ENCODE measurements at regions not wholly inside any gene's neighbourhood (a gene's known extent, or its start where the extent isn't known, plus 50 kb on each side); places are given as distances from the start of the nearest gene placed in this dataset.

DNA sequence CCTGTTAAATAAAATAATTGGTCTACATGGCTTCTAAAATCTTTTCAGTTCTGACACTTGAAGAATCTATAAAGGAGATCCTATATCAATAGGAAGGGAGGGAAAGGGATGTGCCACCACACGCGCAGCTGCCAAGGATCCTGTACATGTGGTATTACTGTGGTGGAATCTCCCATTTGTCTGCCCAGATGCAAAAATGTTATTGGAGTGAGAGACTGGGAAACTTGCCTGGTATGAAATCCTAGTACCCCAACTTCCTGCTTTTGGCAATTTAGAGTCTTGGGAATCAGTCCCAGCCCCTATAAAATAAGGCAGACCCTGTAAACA lies 81.9 kb upstream of the PICALM start:
- no peak for DNase-seq
- Histone ChIP-seq H4K20me1 (ENCODE audit: insufficient read depth) (no peaks in the 10 kb centered on the region), H3K27me3 (ENCODE audit: insufficient read depth) (no peaks in the 10 kb centered on the region), H2AFZ (ENCODE audit: low read depth) (no peak overlapping the region), H3K9ac (no peak overlapping the region), H3K4me3 (ENCODE audit: low read depth in 2 of 2, low read length in 1 of 2) (no peak overlapping the region), H3K79me2 (ENCODE audit: insufficient read depth) (no peaks in the 10 kb centered on the region), H3K4me1 (ENCODE audit: control insufficient read depth in 1 of 2, insufficient read depth in 2 of 2, low read depth in 1 of 2, low read length in 1 of 2) (peaks cover 10 to 17% of the 10 kb centered on the region in 2 experiments; a peak in 3 of 4 replicates), H3K27ac (ENCODE audit: low read depth in 2 of 2, low read length in 1 of 2) (peak overlapping the region; percentile 25 to 79; a peak in 3 of 4 replicates), H3K9me3 (no peaks in the 10 kb centered on the region), H3K9me2 (no peaks in the 10 kb centered on the region), H3K36me3 (replicated peaks in 1 of 2; ENCODE audit: control insufficient read depth in 1 of 2, insufficient read depth in 2 of 2, low read length in 1 of 2) (no peaks in the 10 kb centered on the region), H3K4me2 (peak overlapping the region; percentile 63), H3F3A (replicated peaks; ENCODE audit: insufficient read depth) (peaks cover 32% of the 10 kb centered on the region)
- TF ChIP-seq GABPA (IDR thresholded peaks at IDR 0.05; ENCODE audit: low read depth) (no peak), GATA2 (CRISPR knock-in tag; IDR thresholded peaks at IDR 0.05) (no peak), NFIC (IDR thresholded peaks at IDR 0.05; ENCODE audit: borderline replicate concordance) (no peak), CHD2 (IDR thresholded peaks at IDR 0.05; ENCODE audit: low read length, partially characterized antibody) (no peak), JUND (IDR thresholded peaks at IDR 0.05) (no peak), POLR2AphosphoS5 (IDR thresholded peaks at IDR 0.05; ENCODE audit: low read depth, low read length) (no peak), MXI1 (IDR thresholded peaks at IDR 0.05; ENCODE audit: low read depth, low read length) (no peak), SMC3 (IDR thresholded peaks at IDR 0.05; ENCODE audit: low read depth, low read length) (no peak)
- TF ChIP-seq, protein P1, sequence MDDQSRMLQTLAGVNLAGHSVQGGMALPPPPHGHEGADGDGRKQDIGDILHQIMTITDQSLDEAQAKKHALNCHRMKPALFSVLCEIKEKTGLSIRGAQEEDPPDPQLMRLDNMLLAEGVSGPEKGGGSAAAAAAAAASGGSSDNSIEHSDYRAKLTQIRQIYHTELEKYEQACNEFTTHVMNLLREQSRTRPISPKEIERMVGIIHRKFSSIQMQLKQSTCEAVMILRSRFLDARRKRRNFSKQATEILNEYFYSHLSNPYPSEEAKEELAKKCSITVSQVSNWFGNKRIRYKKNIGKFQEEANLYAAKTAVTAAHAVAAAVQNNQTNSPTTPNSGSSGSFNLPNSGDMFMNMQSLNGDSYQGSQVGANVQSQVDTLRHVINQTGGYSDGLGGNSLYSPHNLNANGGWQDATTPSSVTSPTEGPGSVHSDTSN (IDR thresholded peaks at IDR 0.05): no peak
- TF ChIP-seq, protein P2, sequence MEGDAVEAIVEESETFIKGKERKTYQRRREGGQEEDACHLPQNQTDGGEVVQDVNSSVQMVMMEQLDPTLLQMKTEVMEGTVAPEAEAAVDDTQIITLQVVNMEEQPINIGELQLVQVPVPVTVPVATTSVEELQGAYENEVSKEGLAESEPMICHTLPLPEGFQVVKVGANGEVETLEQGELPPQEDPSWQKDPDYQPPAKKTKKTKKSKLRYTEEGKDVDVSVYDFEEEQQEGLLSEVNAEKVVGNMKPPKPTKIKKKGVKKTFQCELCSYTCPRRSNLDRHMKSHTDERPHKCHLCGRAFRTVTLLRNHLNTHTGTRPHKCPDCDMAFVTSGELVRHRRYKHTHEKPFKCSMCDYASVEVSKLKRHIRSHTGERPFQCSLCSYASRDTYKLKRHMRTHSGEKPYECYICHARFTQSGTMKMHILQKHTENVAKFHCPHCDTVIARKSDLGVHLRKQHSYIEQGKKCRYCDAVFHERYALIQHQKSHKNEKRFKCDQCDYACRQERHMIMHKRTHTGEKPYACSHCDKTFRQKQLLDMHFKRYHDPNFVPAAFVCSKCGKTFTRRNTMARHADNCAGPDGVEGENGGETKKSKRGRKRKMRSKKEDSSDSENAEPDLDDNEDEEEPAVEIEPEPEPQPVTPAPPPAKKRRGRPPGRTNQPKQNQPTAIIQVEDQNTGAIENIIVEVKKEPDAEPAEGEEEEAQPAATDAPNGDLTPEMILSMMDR (IDR thresholded peaks at IDR 0.05): no peak
- CTCF ChIA-PET: interaction anchor here (0.6 kb wide), 1 partner anchor 39 kb away, joined by 4 read pairs; no protein-coding TSS in a partner anchor
- 66% methylated on average over 2 of the region's 2 CpGs for WGBS (ENCODE audit: low lambda C conversion rate)
- POLR2A ChIA-PET: interaction anchor here (0.6 kb wide), 1 partner anchor 103 kb away, joined by 3 read pairs; no protein-coding TSS in a partner anchor

DNA sequence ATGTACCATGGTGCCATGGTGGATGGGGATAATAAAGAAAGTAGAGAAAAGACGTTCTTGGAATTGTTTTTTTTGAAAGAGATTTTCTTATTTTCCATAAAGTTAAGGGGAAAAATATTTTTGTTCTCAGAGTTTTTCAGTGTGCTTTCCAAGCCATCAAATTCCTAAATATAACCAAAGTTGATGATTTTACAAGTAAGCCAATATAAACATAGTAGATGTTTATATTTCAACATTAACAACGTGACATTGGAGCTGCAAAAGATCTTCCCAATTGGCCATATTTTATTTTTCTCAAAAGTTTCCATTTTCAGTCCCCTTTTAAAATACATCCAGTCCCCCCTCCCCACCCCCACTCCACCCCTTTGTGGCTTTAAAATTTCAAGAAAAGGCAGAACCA lies 80.9 kb upstream of the PICALM start:
- Histone ChIP-seq H3K4me3 (ENCODE audit: low read depth in 2 of 2, low read length in 1 of 2) (no peak overlapping the region), H3K36me3 (replicated peaks in 1 of 2; ENCODE audit: control insufficient read depth in 1 of 2, insufficient read depth in 2 of 2, low read length in 1 of 2) (no peaks in the 10 kb centered on the region), H3K4me2 (no peak overlapping the region), H4K20me1 (ENCODE audit: insufficient read depth) (no peaks in the 10 kb centered on the region), H3K27ac (ENCODE audit: low read depth in 2 of 2, low read length in 1 of 2) (no peak overlapping the region), H3K9me2 (no peaks in the 10 kb centered on the region), H3K9me3 (no peaks in the 10 kb centered on the region), H3K27me3 (ENCODE audit: insufficient read depth) (no peaks in the 10 kb centered on the region), H3F3A (replicated peaks; ENCODE audit: insufficient read depth) (peaks cover 32% of the 10 kb centered on the region), H3K9ac (no peak overlapping the region), H3K79me2 (ENCODE audit: insufficient read depth) (no peaks in the 10 kb centered on the region), H3K4me1 (ENCODE audit: control insufficient read depth in 1 of 2, insufficient read depth in 2 of 2, low read depth in 1 of 2, low read length in 1 of 2) (peaks cover 10 to 17% of the 10 kb centered on the region in 2 experiments; a peak in 3 of 4 replicates), H2AFZ (ENCODE audit: low read depth) (no peak overlapping the region)
- no peak for DNase-seq
- ChIA-PET POLR2A (no interaction called here), CTCF (no interaction called here)
- WGBS (ENCODE audit: low lambda C conversion rate): 97% methylated on average over 2 of the region's 2 CpGs
- TF ChIP-seq, protein P3, sequence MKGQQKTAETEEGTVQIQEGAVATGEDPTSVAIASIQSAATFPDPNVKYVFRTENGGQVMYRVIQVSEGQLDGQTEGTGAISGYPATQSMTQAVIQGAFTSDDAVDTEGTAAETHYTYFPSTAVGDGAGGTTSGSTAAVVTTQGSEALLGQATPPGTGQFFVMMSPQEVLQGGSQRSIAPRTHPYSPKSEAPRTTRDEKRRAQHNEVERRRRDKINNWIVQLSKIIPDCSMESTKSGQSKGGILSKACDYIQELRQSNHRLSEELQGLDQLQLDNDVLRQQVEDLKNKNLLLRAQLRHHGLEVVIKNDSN (IDR thresholded peaks at IDR 0.05; ENCODE audit: borderline replicate concordance, low read depth): no peak
- TF ChIP-seq CHD2 (IDR thresholded peaks at IDR 0.05; ENCODE audit: low read length, partially characterized antibody) (no peak), POLR2AphosphoS5 (IDR thresholded peaks at IDR 0.05; ENCODE audit: low read depth, low read length) (no peak), MEF2A (IDR thresholded peaks at IDR 0.05; ENCODE audit: borderline replicate concordance, low read depth) (no peak)

Data from SK-N-SH (cell line).